ENCODE measurements at regions not wholly inside any gene's neighbourhood (a gene's known extent, or its start where the extent isn't known, plus 50 kb on each side); places are given as distances from the start of the nearest gene placed in this dataset.

DNA sequence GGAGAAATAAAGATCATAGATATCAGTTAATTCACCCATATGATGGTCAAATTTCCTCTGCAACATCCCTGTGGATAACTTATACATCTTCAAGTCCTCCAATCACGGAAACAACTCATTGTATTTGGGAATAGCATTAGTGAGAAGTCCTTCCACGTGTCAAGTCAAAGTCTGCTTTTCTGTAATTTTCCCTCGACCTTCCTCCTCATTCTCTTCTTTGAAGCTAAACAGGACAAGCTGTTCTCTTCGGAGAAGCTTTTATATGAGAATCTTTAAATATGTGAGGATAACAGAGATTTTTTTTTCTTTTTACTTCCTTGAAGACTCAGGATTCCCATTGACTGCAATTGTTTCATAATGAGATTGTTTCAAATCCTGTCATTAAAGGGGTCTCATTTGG, 230.4 kb downstream of the ZPLD1 start:
- no peak overlapping the region for H3K4me3 ChIP-seq
- no peaks in the 10 kb centered on the region for H3K27me3 ChIP-seq
- H3K36me3 ChIP-seq = no peaks in the 10 kb centered on the region
- no peaks in the 10 kb centered on the region for H3K9me3 ChIP-seq
- DNase-seq (no peak), ATAC-seq (no peak)
- intact Hi-C loops (cut with DNase I) = no loop called here
- WGBS, 4 donors = 77 to 83% (median 80%) methylated on average over 4 of the region's 4 CpGs
- H3K4me1 ChIP-seq = no peaks in the 10 kb centered on the region
- TF ChIP-seq, protein P1, sequence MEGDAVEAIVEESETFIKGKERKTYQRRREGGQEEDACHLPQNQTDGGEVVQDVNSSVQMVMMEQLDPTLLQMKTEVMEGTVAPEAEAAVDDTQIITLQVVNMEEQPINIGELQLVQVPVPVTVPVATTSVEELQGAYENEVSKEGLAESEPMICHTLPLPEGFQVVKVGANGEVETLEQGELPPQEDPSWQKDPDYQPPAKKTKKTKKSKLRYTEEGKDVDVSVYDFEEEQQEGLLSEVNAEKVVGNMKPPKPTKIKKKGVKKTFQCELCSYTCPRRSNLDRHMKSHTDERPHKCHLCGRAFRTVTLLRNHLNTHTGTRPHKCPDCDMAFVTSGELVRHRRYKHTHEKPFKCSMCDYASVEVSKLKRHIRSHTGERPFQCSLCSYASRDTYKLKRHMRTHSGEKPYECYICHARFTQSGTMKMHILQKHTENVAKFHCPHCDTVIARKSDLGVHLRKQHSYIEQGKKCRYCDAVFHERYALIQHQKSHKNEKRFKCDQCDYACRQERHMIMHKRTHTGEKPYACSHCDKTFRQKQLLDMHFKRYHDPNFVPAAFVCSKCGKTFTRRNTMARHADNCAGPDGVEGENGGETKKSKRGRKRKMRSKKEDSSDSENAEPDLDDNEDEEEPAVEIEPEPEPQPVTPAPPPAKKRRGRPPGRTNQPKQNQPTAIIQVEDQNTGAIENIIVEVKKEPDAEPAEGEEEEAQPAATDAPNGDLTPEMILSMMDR (IDR thresholded peaks at IDR 0.05) = no peak
- TF ChIP-seq POLR2A (IDR thresholded peaks at IDR 0.05) = no peak
- H3K27ac ChIP-seq = no peak overlapping the region

DNA sequence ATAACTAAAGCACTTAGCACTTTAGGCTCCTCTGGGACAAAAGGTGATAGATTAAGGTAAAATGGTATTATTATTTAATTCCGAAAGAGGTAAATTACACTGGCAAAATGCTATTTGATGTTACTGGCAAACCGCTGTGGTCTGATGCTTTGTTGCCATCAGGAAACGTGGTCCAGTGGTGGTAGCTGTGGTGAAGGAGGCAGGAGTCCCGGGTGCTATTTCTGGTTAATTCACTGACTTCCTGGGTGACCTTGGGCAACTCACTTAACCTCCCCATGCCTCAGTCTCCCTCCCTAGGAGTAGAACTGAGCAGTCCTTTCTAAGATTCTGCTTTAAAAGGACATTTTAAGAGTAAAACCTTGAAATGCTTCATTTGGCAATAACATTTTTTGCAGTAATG, 233.4 kb downstream of the ZPLD1 start:
- Histone ChIP-seq H3K36me3 (no peaks in the 10 kb centered on the region), H3K9me3 (no peaks in the 10 kb centered on the region), H3K27me3 (peaks cover 0 to 8% (median 0%) of the 10 kb centered on the region in 9 donors), H3K27ac (no peak overlapping the region), H3K4me3 (no peak overlapping the region), H3K4me1 (peaks cover 0 to 2% (median 0%) of the 10 kb centered on the region in 12 donors)
- ATAC-seq (no peak), DNase-seq (no peak)
- 72 to 85% (median 78%) methylated on average over 4 of the region's 4 CpGs for WGBS, 4 donors
- intact Hi-C loops (cut with DNase I) = no loop called here
- TF ChIP-seq POLR2A (IDR thresholded peaks at IDR 0.05) = no peak
- TF ChIP-seq, protein P1 (IDR thresholded peaks at IDR 0.05) = no peak

DNA sequence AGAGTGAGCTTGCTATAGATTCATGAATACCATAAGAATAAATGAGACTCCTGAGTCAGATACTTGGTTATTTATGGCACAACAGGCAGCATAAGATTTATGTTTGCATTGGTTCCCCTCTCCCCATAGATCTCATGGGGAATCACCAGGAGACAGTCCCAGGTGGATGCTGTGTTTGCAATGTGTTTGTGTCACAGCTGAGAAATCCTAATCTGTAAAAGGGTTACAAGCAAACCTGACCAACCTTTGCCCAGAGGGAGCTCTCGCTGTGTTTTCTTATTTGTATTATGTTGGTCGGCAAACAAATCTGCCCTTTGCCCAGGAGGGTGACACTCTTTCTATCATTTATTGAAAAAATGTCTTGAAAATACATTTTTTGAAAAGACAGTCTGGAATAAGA, 236.2 kb downstream of the ZPLD1 start:
- Histone ChIP-seq H3K27me3 (peaks cover 0 to 8% (median 0%) of the 10 kb centered on the region in 9 donors), H3K4me3 (no peak overlapping the region), H3K27ac (no peak overlapping the region), H3K9me3 (no peaks in the 10 kb centered on the region), H3K36me3 (no peaks in the 10 kb centered on the region), H3K4me1 (peaks cover 0 to 11% (median 0%) of the 10 kb centered on the region in 12 donors)
- no peak for DNase-seq
- no peak for TF ChIP-seq POLR2A (IDR thresholded peaks at IDR 0.05)
- intact Hi-C loops (cut with DNase I) = loop anchor here in 2 of 10 donors (5.0 kb wide), 1 partner anchor 66 kb away; no protein-coding TSS in a partner anchor
- ATAC-seq = no peak
- WGBS, 4 donors = 75 to 90% (median 81%) methylated on average over 2 of the region's 2 CpGs

DNA sequence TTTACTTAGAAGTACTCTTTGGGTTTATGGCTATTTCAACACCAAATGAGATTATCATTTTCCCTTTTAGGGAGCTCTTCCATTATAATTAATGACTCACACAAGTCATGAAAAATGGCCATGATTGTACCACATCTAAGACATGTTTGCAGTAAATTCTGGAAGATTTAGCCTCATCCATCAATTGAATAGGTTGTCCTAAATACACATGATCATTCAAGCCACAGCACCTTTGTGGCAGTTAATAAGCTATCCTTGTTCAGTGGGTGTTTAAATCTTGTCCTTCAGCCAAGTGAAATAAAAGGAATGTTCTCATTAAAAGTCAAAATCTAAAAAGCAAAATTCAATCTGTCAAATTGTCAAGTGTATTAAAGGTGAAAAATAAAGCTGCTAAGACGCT, 237.5 kb downstream of the ZPLD1 start:
- Histone ChIP-seq H3K27me3 (peaks cover 0 to 8% (median 0%) of the 10 kb centered on the region in 9 donors), H3K27ac (no peak overlapping the region), H3K9me3 (no peaks in the 10 kb centered on the region), H3K4me1 (peaks cover 0 to 11% (median 0%) of the 10 kb centered on the region in 12 donors), H3K36me3 (no peaks in the 10 kb centered on the region), H3K4me3 (no peak overlapping the region)
- intact Hi-C loops (cut with DNase I) = loop anchor here in 3 of 10 donors (2.0 to 5.0 kb wide), 2 partner anchors 65 to 68 kb away; no protein-coding TSS in a partner anchor
- 58 to 71% (median 64%) methylated on average over 1 of the region's 1 CpG for WGBS, 4 donors
- TF ChIP-seq POLR2A (IDR thresholded peaks at IDR 0.05) = no peak
- TF ChIP-seq, protein P1 (IDR thresholded peaks at IDR 0.05) = no peak
- ATAC-seq = no peak
- DNase-seq = no peak
